ENCODE measurements at regions not wholly inside any gene's neighbourhood (a gene's known extent, or its start where the extent isn't known, plus 50 kb on each side); places are given as distances from the start of the nearest gene placed in this dataset.
"Not testable (repeated sequence)": the region's sequence is repeated elsewhere in the genome, so short reads cannot be mapped to it uniquely, and the experiment has no call there.

GRCh38 chr16:27638833-27639560 lies 89.1 kb downstream of the KATNIP start:
- DNase-seq (ENCODE audit: low spot score): peak; percentile 50

- no peak for DNase-seq (ENCODE audit: low spot score)
Observed at GRCh38 chr16:27639561-27640276, 89.8 kb downstream of the KATNIP start.

GRCh38 chr16:27640277-27640600 lies 90.3 kb downstream of the KATNIP start:
- no peak for DNase-seq (ENCODE audit: low spot score)

- DNase-seq (ENCODE audit: low spot score): no peak
Observed at GRCh38 chr16:27641260-27641659, 91.3 kb downstream of the KATNIP start.

GRCh38 chr16:27641734-27642415 lies 91.9 kb downstream of the KATNIP start:
- DNase-seq (ENCODE audit: low spot score): not testable (repeated sequence)

GRCh38 chr16:27642756-27643155 lies 92.8 kb downstream of the KATNIP start:
- DNase-seq (ENCODE audit: low spot score): no peak

GRCh38 chr16:27644165-27644564 lies 94.2 kb downstream of the KATNIP start:
- DNase-seq (ENCODE audit: low spot score): no peak

GRCh38 chr16:27645396-27645795 lies 95.5 kb downstream of the KATNIP start:
- no peak for DNase-seq (ENCODE audit: low spot score)

- DNase-seq (ENCODE audit: low spot score): no peak
Observed at GRCh38 chr16:27646806-27647205, 96.9 kb downstream of the KATNIP start.

GRCh38 chr16:27649021-27649420 lies 99.1 kb downstream of the KATNIP start:
- DNase-seq (ENCODE audit: low spot score): no peak

GRCh38 chr16:27650073-27650701 lies 100.2 kb downstream of the KATNIP start:
- no peak for DNase-seq (ENCODE audit: low spot score)

GRCh38 chr16:27651301-27651700 lies 101.4 kb downstream of the KATNIP start:
- no peak for DNase-seq (ENCODE audit: low spot score)

GRCh38 chr16:27657811-27658210 lies 107.9 kb downstream of the KATNIP start:
- no peak for DNase-seq (ENCODE audit: low spot score)

GRCh38 chr16:27660507-27660906 lies 110.6 kb downstream of the KATNIP start:
- no peak for DNase-seq (ENCODE audit: low spot score)

- not testable (repeated sequence) for DNase-seq (ENCODE audit: low spot score)
Observed at GRCh38 chr16:27663235-27663634, 113.3 kb downstream of the KATNIP start.

- DNase-seq (ENCODE audit: low spot score): no peak
Observed at GRCh38 chr16:27665881-27666280, 115.9 kb downstream of the KATNIP start.

GRCh38 chr16:27670071-27670810 lies 120.3 kb downstream of the KATNIP start:
- no peak for DNase-seq (ENCODE audit: low spot score)

GRCh38 chr16:27671410-27671809 lies 121.5 kb downstream of the KATNIP start:
- DNase-seq (ENCODE audit: low spot score): no peak

- no peak for DNase-seq (ENCODE audit: low spot score)
Observed at GRCh38 chr16:27676839-27677238, 126.9 kb downstream of the KATNIP start.

- DNase-seq (ENCODE audit: low spot score): no peak
Observed at GRCh38 chr16:27677263-27677662, 127.3 kb downstream of the KATNIP start.

- no peak for DNase-seq (ENCODE audit: low spot score)
Observed at GRCh38 chr16:27678955-27679354, 129.0 kb downstream of the KATNIP start.

GRCh38 chr16:27679899-27680298 lies 130.0 kb downstream of the KATNIP start:
- no peak for DNase-seq (ENCODE audit: low spot score)
